ENCODE measurements at regions not wholly inside any gene's neighbourhood (a gene's known extent, or its start where the extent isn't known, plus 50 kb on each side); places are given as distances from the start of the nearest gene placed in this dataset.
"Not testable (repeated sequence)": the region's sequence is repeated elsewhere in the genome, so short reads cannot be mapped to it uniquely, and the experiment has no call there.

DNA sequence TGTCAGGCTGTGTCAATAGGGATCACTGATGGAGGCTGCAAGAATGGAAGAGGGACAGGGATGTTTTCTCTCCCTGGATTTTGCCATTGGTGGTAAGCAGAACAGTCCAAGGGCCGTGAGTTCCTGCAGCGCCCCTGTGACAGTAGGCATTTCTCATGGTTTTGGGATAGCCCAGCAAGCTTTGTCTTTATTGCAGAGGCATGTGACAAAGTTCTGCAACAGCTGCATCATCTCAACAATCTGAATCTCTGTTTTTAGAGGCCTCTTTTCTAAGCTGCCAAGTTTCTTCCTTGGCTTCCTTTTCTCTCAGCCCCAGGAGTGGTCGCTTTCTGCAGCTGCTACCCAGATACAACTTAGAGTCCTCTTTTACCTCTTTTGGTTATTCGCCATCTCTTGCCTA lies 95.7 kb upstream of the TSHZ3 start:
- no peak for DNase-seq (ENCODE audit: low read depth in 3 of 3, low spot score in 1 of 3)

DNA sequence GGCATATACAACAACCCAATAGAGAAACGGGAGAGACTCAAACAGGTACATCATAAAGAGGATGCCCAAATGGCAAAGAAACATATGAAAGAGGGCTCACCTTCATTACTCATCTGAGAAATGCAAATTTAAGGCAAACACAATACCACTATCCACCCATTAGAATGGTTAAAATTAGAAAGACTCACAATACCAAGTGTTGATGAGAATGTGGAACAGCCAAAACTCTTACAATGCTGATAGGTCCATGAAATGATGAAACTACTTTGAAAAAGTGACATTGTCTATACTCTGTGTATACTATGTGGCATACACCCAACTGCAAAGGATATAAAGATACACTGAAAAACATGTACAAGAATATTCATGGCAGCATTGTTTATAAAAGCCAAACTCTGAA lies 96.2 kb upstream of the TSHZ3 start:
- no peak for DNase-seq (ENCODE audit: low read depth in 3 of 3, low spot score in 1 of 3)

DNA sequence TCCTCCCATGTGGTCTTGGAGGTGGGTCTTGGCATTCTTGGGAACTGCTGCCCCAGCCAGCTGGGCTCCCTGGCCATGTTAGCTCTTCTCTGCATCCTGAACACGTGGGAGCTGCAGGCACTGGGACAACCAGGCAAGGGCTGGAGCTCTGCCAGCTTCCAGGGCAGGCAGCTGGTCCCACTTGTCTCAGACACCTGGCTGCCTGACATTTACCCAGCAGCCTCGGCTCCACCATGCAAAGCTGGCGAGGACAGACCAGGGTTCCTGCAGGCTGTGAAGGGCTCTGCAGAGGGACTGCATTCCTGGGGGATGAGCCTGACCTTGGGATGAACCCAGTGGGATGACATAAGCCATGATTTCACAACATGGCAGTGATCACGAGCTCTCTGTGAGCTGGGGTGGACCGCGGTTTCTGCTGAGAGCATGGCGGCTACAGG lies 99.0 kb upstream of the TSHZ3 start:
- no peak for DNase-seq (ENCODE audit: low read depth in 3 of 3, low spot score in 1 of 3)

DNA sequence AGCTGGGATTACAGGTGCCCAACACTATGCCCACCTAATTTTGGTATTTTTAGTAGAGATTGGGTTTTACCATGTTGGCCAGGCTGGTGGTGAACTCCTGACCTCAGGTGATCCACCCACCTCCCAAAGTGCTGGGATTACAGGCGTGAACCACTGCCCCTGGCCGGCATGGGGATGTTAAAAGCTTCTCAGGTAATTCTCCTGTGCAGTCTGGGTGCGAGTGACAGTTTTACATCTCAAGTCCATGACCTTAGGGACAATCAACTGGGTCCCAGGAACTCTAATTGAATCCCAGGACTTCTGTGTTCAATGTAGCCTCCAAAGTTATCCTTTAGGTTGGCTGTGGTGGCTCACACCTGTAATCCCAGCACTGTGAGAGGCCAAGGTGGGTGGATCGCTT lies 100.1 kb upstream of the TSHZ3 start:
- no peak for DNase-seq (ENCODE audit: low read depth in 3 of 3, low spot score in 1 of 3)

DNA sequence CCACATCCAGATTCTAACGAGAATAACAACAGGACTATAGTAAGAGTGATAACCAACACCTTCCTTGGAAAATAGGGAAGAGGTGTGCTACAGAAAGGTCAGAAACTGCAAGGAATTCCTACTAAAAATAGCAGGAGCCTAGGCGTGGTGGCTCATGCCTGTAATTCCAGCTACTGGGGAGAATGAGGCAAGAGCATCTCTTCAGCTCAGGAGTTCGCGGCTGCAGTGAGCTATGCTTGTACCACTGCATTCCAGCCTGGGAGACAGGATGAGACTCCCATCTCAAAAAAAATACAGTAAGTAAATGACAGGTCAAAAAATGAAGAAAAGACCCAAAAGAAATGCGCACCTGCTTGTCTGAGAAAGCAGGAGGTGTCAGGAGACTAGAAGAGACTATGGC lies 101.5 kb upstream of the TSHZ3 start:
- DNase-seq (ENCODE audit: low read depth in 3 of 3, low spot score in 1 of 3) = no peak

DNA sequence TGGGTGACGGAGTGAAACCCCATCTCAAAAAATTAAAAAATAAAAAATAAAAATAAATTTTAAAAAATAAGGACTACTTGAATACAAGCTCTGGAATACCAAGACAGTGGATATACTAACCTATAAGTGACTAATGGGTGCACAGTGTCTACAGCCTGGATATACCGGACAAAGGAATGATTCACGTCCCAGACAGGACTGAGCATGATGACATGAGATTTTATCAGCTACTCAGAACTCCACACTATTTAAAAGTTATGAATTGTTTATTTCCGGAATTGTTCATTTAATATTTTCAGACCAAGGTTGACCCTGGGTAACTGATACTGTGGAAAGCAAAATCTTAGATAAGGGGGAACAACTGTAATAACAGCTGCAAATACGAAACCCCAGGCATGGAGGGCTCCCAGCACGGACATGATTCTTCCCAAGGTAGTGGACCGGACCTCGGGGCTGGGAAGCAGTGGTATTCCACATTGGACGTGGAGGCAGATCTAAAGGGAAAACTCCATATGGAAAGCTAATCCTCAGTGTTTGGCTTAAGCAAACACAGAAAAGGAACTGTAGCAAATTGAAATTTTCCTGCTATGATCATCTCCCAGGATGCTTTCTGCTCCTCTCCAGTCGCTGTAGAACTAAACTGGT lies 102.6 kb upstream of the TSHZ3 start:
- DNase-seq (ENCODE audit: low read depth in 3 of 3, low spot score in 1 of 3) = no peak

DNA sequence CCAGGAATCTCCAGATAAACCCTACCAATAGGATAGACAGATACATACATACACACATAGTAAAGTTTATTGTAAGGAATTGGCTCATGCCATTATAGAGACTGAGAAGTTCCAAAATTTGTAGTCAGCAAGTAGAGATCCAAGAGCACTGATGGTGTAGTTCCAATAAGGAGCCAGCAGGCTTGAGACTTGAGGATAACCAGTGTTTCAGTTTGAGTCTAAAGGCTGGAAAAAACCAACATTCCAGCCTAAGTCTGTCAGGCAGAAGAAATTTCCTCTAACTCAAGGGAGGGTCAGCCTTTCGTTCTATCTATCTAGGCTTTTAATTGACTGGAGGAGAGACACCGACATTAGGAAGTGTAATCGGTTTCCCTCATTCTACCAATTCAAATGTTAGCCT lies 110.2 kb upstream of the TSHZ3 start:
- DNase-seq (ENCODE audit: low read depth in 3 of 3, low spot score in 1 of 3) = no peak

DNA sequence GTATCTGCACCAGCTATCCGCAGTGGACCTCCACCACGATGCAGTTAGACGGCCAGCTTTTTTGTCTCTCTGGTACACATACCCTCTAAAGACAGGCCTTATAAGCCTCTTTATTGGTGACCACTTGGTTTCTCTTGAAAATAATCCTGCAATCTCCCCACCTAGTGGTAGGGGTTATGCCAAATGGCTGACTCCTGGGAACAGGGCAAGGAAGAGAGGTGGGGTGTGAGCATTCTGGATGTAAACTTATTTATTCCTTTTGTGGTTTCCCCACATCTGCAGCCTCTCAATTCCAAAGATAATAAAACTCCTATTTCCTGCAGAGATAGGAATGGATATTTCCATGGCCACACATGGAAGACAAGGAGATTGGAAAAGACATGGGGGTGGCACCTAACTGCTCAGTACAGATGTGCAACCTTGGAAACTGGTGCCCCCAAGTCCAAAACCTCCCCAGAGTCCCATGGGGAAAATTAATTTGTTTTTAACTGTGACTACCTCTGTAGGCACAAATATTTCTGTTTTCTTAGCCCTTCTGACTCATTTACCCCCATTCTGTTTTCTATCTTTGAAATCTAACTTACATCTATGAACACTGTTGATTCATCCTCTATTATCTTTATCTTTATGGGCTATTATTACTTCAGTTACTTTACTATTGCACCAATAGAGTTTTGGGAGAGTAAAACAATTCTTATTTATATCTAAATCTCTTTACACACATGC lies 112.7 kb upstream of the TSHZ3 start:
- DNase-seq (ENCODE audit: low read depth in 3 of 3, low spot score in 1 of 3) = no peak

DNA sequence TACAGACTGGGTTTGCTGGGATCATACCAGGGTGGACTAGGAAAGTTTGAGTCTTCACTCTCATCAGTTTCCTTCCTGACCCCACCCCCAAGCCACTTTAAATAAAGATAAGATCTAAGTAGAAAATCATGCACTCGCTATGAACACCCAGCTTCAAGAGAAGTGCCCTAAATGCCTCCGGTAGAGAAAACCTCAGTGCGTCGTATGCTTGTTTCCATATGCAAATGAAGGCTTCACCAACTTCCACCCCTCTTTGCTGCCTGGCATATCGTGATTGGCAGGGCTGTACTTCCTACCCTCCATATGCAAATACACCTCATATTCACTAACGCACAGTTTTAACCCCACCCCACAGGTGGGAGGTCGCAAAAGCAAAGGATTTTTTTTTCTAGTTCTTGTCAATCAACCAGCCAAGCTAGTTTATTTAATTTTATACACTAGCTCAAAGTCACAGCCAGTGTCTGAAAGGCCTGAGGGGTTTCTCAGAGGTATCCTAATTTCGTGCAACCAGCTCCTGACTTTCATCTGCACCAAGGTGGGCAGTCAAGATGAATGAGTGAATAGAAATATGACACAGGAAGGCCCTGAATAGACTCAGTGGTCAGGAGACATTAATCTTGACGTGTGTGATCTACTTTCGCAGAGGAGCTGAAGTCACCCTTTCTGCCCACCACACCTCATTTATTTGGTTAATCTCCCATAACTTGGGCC lies 121.1 kb upstream of the TSHZ3 start:
- DNase-seq (ENCODE audit: low read depth in 3 of 3, low spot score in 1 of 3) = no peak

DNA sequence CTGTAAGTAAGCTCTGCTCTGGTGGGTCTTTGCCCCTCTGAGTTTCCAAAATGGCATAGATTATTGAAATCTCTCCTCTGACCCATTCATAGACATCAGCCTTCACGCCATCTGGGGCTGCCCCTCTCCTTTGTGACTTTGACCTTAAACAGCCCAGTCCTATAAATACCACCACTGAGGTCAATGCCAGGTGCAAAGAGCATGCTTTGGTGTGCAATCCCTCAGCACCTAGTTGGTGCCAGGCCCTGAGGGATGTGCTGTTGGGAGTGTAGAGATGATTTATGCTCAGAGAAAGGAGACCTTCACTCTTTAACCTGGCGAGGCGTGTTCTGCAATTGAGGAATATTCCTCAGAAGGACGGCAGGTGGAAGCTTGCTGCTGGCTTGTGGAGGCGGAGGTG lies 121.7 kb upstream of the TSHZ3 start:
- DNase-seq (ENCODE audit: low read depth in 3 of 3, low spot score in 1 of 3) = no peak

DNA sequence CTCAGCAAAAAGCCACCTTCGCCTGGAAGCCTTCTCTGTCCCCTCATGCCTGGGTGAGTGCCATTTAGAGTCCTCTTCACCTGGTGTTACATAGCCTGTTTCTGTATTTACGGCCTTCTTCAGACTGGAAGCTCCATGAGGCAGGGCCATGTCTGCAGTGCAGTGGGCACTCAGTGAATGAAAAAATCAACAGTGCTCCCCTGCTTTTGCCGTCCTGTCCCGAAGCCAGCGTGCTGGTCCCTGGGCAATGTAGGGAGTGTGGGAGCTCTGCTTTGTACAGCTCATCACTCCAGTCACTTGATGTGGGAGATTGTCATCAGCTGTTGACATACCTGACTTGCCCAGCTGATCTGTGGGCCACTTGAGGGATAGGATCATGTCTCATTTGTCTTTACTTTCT lies 129.0 kb upstream of the TSHZ3 start:
- DNase-seq (ENCODE audit: low read depth in 3 of 3, low spot score in 1 of 3) = no peak

DNA sequence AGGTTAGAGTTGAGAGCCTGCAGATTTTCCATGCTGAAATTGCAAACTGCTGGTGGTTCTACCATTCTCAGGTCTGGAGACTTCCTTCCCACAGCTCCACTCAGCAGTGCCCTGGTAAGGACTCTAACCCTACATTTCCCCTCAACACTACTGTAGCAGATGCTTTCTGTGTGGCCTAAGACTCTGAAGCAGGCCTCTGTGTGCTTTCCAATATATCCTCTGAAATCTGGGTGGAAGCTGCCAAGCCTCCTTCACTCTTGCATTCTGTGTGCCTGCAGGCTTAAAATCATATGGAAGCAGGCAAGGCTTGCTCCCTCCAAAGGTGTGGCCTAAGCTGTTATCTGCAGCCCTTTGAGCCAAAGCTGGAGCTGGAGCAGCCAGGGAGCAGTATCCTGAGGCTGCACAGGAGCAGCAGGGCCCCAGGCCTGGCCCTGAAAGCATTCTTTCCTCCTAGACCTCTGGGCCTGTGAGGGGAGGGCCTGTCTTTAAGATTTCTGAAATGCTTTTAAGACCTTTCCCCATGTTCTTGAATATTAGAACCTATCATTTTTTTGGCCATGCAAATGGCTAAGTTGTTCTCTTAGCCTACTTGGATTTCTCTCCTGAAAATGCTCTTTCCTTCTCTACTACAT lies 134.1 kb upstream of the TSHZ3 start:
- no peak for DNase-seq (ENCODE audit: low read depth in 3 of 3, low spot score in 1 of 3)

DNA sequence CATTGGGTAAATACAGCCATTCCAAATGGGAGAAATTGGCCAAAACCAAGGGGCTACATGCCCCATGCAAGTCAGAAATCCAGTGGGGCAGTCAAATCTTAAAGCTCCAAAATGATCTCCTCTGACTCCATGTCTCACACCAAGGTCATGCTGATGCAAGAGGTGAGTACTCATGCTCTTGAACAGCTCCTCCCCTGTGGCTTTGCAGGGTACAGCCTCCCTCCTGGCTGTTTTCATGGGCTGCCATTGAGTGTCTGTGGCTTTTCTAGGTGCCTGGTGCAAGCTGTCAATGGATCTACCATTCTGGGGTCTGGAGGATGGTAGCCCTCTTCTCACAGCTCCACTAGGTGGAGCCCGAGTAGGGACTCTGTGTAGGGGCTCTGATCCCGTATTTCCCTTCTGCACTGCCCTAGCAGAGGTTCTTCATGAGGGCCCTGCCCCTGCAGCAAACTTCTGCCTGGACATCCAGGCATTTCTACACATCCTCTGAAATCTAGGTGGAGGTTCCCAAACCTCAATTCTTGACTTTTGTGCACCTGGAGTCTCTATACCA lies 135.7 kb upstream of the TSHZ3 start:
- DNase-seq (ENCODE audit: low read depth in 3 of 3, low spot score in 1 of 3) = not testable (repeated sequence)

DNA sequence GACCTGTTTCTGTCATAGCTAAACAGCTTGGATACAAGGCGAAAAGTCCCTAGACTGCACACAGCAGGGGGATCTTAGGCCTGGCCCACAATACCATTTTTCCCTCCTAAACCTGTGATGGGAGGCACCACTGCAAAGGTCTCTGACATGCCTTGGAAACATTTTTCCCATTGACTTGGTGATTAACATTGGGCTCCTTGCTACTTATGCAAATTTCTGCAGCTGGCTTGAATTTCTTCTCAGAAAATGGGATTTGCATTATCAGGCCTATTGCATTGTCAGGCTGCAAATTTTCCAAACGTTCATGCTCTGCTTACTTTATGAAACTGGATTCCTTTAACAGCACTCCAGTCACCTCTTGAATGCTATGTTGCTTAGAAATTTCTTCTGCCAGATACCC lies 136.2 kb upstream of the TSHZ3 start:
- DNase-seq (ENCODE audit: low read depth in 3 of 3, low spot score in 1 of 3) = no peak

DNA sequence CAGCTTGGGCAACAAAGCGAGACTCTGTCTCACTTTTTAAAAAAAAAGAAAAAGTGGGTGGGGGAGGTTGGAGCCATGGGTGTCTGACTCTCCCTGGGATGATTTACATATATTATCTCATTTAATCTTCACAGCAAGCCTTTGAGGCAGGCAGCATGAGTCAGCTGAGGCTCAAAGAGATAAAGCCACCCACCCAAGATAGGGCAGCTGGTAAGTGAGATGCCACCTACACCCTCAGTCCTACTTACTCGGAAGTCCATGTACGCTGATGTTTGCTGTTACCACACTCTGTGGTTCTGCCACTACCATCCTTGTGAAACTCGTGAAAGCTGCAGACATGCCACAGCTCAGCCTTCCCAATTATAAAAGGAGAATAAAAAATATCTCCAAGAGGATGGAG lies 142.0 kb upstream of the TSHZ3 start:
- DNase-seq (ENCODE audit: low read depth in 3 of 3, low spot score in 1 of 3) = no peak

DNA sequence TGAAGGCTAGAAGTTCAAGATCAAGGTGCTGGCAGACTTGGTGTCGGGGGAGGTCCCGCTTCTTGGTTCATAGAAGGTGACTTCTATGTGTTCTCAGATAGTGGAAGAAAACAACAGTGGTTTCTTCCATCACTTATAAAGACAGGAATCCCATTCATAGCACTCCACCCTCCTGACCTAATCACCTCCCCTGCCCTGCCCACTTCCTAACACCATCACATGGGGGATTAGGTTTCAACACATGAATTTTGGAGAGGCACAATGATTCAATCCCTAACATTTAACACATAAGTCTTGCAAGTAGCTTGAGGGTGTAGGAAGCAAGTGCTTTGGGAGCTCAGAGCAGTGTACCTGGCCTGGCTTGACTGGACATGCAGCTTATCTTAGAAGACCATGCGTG lies 142.8 kb upstream of the TSHZ3 start:
- no peak for DNase-seq (ENCODE audit: low read depth in 3 of 3, low spot score in 1 of 3)

DNA sequence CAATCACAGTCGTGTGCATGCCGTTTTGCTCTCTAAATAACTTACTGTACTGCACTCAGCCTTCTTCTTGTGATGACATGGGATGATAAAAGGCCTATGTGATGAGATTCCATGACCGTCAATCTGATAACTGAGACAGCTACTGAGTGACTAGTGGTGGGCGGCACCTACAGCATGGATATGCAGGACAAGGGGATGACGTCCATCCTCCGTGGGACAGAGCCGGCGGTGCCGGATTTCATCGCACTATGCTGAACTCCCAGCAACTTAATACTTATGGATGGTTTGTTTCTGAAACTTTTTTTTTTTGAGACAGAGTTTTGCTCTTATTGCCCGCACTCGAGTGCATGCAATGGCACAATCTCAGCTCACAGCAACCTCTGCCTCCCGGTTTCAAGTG lies 146.8 kb upstream of the TSHZ3 start:
- DNase-seq (ENCODE audit: low read depth in 3 of 3, low spot score in 1 of 3) = no peak

DNA sequence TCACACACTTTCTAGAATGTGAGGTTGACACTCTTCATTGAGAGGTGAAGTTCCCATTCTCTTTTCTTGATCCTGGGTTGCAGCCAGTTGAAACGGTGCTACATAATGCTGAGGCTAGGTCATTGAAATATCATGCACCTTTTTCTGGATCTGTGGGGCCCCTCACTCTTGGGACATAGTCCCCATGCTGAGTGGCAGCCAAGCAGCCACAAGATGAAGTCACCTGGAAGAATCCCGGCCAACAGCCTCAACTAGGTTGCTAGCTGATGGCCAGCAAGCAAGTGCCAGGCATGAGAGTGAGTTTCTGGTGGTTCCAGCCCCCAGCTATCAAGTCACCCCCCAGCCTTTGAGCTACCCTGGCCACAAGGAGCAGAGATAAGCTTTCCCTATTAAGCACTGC lies 148.5 kb upstream of the TSHZ3 start:
- no peak for DNase-seq (ENCODE audit: low read depth in 3 of 3, low spot score in 1 of 3)

DNA sequence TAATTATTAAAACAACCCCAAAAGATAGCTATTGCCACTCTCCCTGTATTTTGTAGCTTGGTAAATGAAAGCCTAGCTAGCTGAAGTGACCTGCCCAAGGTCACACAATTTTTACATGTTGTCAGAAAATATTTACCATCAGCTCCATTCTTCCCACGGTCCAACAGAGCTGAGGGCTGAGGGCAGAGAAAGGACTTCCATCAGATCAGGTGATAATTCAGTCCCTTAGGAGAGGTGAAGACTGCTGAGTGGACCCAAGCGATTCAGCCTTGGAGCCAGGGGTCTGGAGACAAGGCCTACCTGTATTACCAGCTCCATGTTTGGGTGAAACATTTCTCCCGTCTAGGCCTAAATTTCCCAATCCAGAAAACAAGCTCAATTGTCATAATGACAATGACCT lies 149.5 kb upstream of the TSHZ3 start:
- no peak for DNase-seq (ENCODE audit: low read depth in 3 of 3, low spot score in 1 of 3)

DNA sequence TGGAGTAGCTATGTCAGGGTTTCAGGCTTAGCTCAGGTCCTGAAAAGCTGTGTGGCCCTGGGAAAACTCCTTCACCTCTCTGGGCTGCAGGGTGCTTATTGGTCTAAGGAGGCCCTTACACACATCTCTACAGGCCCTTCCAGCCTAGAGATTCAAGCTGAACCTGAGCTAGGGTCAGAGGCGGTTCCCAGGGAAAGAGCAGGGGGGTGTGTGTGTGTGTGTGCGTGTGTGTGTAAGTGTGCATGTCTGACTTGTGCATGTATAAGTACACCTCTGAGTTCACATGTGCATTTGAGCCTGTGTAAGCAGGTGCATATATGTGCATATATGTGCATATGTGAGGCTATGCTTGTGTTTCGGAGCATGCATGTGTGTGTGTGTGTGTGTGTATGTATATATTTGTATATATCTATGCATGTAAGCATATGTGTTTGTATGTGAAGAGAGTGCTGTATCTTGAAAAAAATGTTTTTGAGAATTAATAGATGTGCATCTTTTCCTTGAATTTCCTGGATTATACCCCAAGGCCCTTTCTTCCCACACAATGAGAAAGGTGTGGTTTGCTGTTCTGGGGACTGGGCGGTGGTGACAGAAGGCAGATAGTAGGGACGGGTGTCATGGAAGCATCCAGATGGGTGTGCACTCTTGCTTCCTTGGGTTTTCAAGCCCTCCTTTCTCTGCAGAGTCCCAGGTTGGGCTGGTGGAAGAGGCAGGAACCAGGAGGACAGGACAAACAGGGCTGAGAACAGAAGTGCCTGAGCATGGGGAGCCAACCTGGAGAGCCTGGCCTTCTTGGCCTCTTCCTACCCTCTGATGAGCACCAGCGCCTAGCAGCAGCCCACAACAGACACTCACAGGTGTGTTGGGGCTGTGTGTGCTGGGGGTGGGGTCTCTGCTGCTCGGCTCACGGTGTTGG lies 150.3 kb upstream of the TSHZ3 start:
- DNase-seq (ENCODE audit: low read depth in 3 of 3, low spot score in 1 of 3) = no peak
